T-helper 17 cell (primary cell): ENCODE measurements at regions not wholly inside any gene's neighbourhood (a gene's known extent, or its start where the extent isn't known, plus 50 kb on each side); places are given as distances from the start of the nearest gene placed in this dataset.

ENCODE experiments used
- ATAC-seq: fragments of 150-1000 bp; cut with Tn5 transposase; 2 replicates; pipeline ENCODE4 v1.10.0; 2021; ENCODE audit warnings: mild to moderate bottlenecking, moderate library complexity
- DNase-seq, 3 donors: peaks; one replicate each; pipeline versions ENCODE4 v3.0.0 to v3.0.0-alpha.2; 2020 to 2021
- H3K9me3 ChIP-seq: one replicate; pipeline ENCODE4 v1.7.0; 2013; ENCODE audit warnings: low read length, mild to moderate bottlenecking; ENCODE audit not compliant: control insufficient read depth, poor library complexity, severe bottlenecking
- H3K27ac Mint-ChIP-seq: one replicate; pipeline ENCODE4 v1.8.0; 2022; ENCODE audit warnings: mild to moderate bottlenecking, moderate library complexity, mixed read lengths
- H3K27me3 Mint-ChIP-seq: one replicate; pipeline ENCODE4 v1.8.0; 2022; ENCODE audit warnings: mixed read lengths
- H3K36me3 Mint-ChIP-seq: one replicate; pipeline ENCODE4 v1.8.0; 2022; ENCODE audit warnings: low read depth, mixed read lengths
- H3K4me1 Mint-ChIP-seq: one replicate; pipeline ENCODE4 v1.8.0; 2022; ENCODE audit warnings: mild to moderate bottlenecking, mixed read lengths
- H3K4me3 Mint-ChIP-seq: one replicate; pipeline ENCODE4 v1.8.0; 2022; ENCODE audit warnings: mild to moderate bottlenecking, moderate library complexity, mixed read lengths

GRCh38 chr7:33775790-33776189 is 129.5 kb upstream of the BMPER start:
- Mint-ChIP-seq H3K4me3 (no peak overlapping the region), H3K27me3 (no peaks in the 10 kb centered on the region), H3K4me1 (no peaks in the 10 kb centered on the region), H3K27ac (no peak overlapping the region), H3K36me3 (peaks cover 2% of the 10 kb centered on the region)
- no peak for ATAC-seq
- DNase-seq, result no peak
- no peaks in the 10 kb centered on the region for H3K9me3 ChIP-seq

DNA sequence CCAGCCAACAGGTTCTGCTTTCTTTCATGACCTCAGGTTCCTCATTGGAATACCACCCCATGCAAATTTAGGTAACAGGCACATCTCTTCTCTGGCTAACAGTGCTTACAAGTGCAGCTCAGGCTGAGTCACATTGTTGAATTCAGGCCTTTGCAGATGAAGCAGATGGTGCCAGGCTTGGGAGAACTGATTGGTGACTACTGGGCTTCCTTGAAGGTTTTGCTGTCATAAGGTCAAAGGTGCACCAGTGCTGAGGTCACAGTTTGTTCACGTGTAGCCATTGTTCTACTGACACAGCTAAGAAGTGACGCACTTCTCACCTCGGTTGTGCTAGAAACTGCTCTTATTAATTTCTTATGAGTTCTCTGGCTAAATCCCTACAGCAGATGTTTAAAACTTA is 128.6 kb upstream of the BMPER start:
- no peak for ATAC-seq

DNA sequence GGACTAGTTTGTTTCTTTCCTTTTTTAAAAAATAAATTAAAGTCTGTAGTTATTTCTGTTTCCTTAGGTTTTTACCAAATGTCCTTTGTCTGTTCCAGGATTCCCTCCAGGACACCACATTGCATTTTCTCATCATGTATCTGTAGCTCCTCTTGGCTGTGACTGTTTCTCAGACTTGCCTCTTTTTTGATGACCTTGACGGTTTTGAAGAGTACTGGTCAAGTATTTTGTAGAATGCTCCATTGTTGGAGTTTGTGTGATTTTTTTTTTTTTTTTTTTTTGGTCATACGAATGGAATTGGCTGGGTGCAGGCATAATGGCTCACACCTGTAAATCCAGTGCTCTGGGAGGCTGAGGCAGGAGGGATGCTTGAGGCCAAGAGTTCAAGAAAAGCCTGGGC is 127.1 kb upstream of the BMPER start:
- Mint-ChIP-seq H3K4me3 (no peak overlapping the region), H3K36me3 (no peaks in the 10 kb centered on the region), H3K27ac (no peak overlapping the region), H3K4me1 (no peaks in the 10 kb centered on the region), H3K27me3 (no peaks in the 10 kb centered on the region)
- DNase-seq (no peak), ATAC-seq (no peak)
- no peaks in the 10 kb centered on the region for H3K9me3 ChIP-seq

More for the DNA sequence above, 128.6 kb upstream of the BMPER start:
- H3K4me3 Mint-ChIP-seq, result no peak overlapping the region
- H3K36me3 Mint-ChIP-seq, result peaks cover 2% of the 10 kb centered on the region
- no peaks in the 10 kb centered on the region for H3K9me3 ChIP-seq
- H3K27me3 Mint-ChIP-seq, result no peaks in the 10 kb centered on the region
- no peak overlapping the region for H3K27ac Mint-ChIP-seq
- DNase-seq, result no peak
- no peaks in the 10 kb centered on the region for H3K4me1 Mint-ChIP-seq

- Mint-ChIP-seq H3K4me1 (no peaks in the 10 kb centered on the region), H3K4me3 (no peak overlapping the region), H3K27ac (no peak overlapping the region), H3K36me3 (no peaks in the 10 kb centered on the region), H3K27me3 (no peaks in the 10 kb centered on the region)
- ATAC-seq (no peak), DNase-seq (no peak)
- no peaks in the 10 kb centered on the region for H3K9me3 ChIP-seq
Observed at GRCh38 chr7:33779216-33779615, 126.1 kb upstream of the BMPER start.

DNA sequence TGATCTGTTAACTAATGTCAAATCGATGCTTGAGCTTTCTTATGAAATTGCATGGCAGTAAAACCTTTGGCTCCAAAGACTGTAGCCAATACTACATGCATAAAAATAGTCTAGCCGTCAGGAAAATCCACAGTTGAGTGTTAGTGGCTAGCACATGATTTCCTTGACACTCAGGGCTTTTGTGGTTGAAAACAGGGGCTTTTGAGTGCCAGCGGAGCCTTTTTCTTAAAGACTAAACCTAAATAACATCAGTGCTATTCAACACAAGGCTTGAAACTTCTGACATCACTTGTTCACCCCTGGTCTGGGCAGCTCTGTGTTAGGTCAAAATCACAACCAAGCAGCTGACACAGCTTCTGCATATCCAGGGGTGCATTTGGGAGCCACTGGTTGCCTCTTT is 124.2 kb upstream of the BMPER start:
- no peaks in the 10 kb centered on the region for H3K4me1 Mint-ChIP-seq
- H3K4me3 Mint-ChIP-seq, result no peak overlapping the region
- peaks cover 2% of the 10 kb centered on the region for H3K36me3 Mint-ChIP-seq
- no peaks in the 10 kb centered on the region for H3K9me3 ChIP-seq
- DNase-seq (no peak), ATAC-seq (no peak)
- H3K27ac Mint-ChIP-seq, result no peak overlapping the region
- H3K27me3 Mint-ChIP-seq, result no peaks in the 10 kb centered on the region

- Mint-ChIP-seq H3K36me3 (peaks cover 2% of the 10 kb centered on the region), H3K4me3 (no peak overlapping the region), H3K4me1 (no peaks in the 10 kb centered on the region), H3K27me3 (no peaks in the 10 kb centered on the region), H3K27ac (no peak overlapping the region)
- no peaks in the 10 kb centered on the region for H3K9me3 ChIP-seq
- DNase-seq, result no peak
- ATAC-seq, result no peak
Observed at GRCh38 chr7:33781796-33782195, 123.5 kb upstream of the BMPER start.

DNA sequence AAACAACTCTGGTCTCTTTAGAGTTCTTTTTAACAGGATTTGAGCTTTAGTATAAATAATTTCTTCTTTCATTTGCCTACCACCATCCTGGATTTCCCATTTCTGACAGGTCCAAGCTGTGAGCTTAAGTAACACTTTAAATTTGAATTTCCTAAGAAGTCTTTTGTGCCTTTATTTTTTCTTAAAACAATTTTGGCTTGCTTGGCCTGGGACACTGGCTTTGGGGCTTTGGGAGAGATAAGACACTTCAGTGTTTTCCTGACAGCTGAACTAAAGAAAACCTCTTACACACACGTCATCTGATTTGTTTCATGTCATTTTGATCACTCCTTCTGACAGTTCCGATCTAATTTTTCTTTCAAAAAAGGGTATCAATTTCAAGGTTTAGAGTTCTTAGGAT is 121.3 kb upstream of the BMPER start:
- ATAC-seq, result no peak
- Mint-ChIP-seq H3K4me1 (no peaks in the 10 kb centered on the region), H3K27me3 (no peaks in the 10 kb centered on the region), H3K27ac (no peak overlapping the region), H3K4me3 (no peak overlapping the region), H3K36me3 (peaks cover 2% of the 10 kb centered on the region)
- DNase-seq, result no peak
- H3K9me3 ChIP-seq, result no peaks in the 10 kb centered on the region

DNA sequence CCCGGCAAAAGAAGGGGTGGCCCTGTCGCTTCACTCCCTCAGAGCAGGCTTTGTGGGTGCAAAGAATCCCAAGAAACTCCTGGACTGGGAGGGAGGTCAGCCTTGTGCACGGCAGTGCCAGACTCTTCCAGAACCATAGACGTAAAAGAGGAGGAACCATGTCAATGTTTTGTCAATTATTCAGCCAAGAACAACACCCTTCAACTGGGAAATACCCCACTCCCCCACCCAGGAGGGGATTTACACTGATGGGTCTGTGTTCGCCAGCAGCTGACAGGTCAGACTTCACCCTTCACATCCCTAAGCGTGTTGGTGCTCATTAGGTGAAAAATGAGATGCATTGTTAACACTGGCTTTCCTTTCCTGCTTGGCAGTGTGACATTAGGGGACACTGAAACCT is 116.8 kb upstream of the BMPER start:
- ATAC-seq (no peak), DNase-seq (no peak)
- no peaks in the 10 kb centered on the region for H3K9me3 ChIP-seq
- H3K4me1 Mint-ChIP-seq, result no peaks in the 10 kb centered on the region
- H3K27ac Mint-ChIP-seq, result no peak overlapping the region
- peaks cover 2% of the 10 kb centered on the region for H3K36me3 Mint-ChIP-seq
- no peak overlapping the region for H3K4me3 Mint-ChIP-seq
- H3K27me3 Mint-ChIP-seq, result no peaks in the 10 kb centered on the region

DNA sequence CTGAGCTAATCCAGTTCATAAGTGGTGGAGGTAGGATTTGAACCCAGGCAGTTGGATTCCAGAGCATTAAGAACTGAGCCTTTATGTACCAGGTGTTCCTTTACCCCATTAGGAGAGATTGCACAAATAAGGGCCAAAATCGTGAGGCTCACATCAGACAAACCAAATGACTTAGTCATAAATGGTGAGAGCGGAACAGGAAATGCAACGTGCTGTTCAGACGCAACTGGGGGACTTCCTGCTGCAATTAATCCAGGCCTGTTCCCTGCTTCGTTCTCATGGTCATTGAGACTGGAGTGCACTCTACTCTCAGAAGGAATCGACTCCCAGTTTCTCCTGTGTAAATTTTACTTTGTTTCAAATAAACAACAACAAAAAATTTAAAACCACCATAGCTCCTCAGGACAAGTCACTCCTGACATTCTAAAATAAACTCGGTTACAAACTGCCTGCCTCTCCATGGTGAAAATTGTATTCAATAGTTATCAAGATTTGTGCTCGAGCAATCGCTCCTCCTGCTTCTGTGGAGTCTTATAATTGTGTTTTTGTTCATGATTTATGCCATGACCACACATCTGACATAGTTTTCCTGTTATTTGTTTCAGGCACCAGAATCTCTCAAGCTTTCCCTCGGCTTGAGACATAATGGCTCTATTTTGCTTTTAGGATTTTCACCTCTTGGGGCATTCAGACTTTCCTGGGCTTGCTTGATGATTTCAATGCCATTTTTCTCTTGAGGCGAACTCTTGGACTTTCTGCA is 115.3 kb upstream of the BMPER start:
- H3K9me3 ChIP-seq, result no peaks in the 10 kb centered on the region
- Mint-ChIP-seq H3K27ac (no peak overlapping the region), H3K4me1 (no peaks in the 10 kb centered on the region), H3K36me3 (peaks cover 2% of the 10 kb centered on the region), H3K27me3 (no peaks in the 10 kb centered on the region), H3K4me3 (no peak overlapping the region)
- ATAC-seq (no peak), DNase-seq (no peak)

- peaks cover 2% of the 10 kb centered on the region for H3K36me3 Mint-ChIP-seq
- H3K4me1 Mint-ChIP-seq, result no peaks in the 10 kb centered on the region
- H3K27ac Mint-ChIP-seq, result no peak overlapping the region
- no peaks in the 10 kb centered on the region for H3K27me3 Mint-ChIP-seq
- DNase-seq (no peak), ATAC-seq (no peak)
- H3K9me3 ChIP-seq, result no peaks in the 10 kb centered on the region
- H3K4me3 Mint-ChIP-seq, result no peak overlapping the region
Observed at GRCh38 chr7:33790746-33791145, 114.6 kb upstream of the BMPER start.

GRCh38 chr7:33792041-33792440 is 113.3 kb upstream of the BMPER start:
- H3K9me3 ChIP-seq, result no peaks in the 10 kb centered on the region
- Mint-ChIP-seq H3K4me1 (no peaks in the 10 kb centered on the region), H3K27ac (no peak overlapping the region), H3K27me3 (no peaks in the 10 kb centered on the region), H3K4me3 (no peak overlapping the region), H3K36me3 (no peaks in the 10 kb centered on the region)
- ATAC-seq (no peak), DNase-seq (no peak)

DNA sequence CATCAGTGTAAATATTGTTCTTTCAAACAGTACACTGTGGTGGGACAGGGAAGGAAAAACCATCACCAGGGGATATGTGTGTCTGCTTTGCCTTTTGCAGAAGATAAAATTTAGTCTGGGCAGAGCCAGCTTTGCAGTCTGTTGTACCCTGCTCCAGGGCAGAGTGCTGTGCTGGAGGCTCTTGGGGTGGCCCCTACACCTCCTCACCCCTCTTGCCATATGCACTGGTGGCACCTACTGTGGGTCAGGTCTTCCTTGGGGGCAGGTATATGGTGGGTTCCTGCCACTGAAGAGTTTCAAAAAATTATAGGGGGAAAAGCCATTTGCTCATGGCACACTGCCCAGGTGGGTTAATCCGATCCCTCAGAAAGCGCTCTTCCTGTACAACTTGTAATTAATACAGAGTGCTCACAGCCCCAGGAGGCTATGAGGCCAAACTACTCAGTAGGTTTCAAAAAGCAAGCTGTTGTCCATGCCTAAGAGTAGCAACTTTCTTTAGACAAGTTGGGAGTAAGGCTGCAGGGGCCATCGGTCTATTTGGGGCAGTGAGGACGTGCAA is 112.7 kb upstream of the BMPER start:
- no peak overlapping the region for H3K27ac Mint-ChIP-seq
- ATAC-seq (no peak), DNase-seq (no peak)
- H3K27me3 Mint-ChIP-seq, result no peaks in the 10 kb centered on the region
- H3K36me3 Mint-ChIP-seq, result no peaks in the 10 kb centered on the region
- H3K9me3 ChIP-seq, result no peaks in the 10 kb centered on the region
- H3K4me3 Mint-ChIP-seq, result no peak overlapping the region
- no peaks in the 10 kb centered on the region for H3K4me1 Mint-ChIP-seq

- no peak for ATAC-seq
- no peak for DNase-seq
- H3K27ac Mint-ChIP-seq, result no peak overlapping the region
- no peaks in the 10 kb centered on the region for H3K27me3 Mint-ChIP-seq
- no peaks in the 10 kb centered on the region for H3K9me3 ChIP-seq
- no peaks in the 10 kb centered on the region for H3K4me1 Mint-ChIP-seq
- no peaks in the 10 kb centered on the region for H3K36me3 Mint-ChIP-seq
- H3K4me3 Mint-ChIP-seq, result no peak overlapping the region
Observed at GRCh38 chr7:33793616-33794015, 111.7 kb upstream of the BMPER start.

DNA sequence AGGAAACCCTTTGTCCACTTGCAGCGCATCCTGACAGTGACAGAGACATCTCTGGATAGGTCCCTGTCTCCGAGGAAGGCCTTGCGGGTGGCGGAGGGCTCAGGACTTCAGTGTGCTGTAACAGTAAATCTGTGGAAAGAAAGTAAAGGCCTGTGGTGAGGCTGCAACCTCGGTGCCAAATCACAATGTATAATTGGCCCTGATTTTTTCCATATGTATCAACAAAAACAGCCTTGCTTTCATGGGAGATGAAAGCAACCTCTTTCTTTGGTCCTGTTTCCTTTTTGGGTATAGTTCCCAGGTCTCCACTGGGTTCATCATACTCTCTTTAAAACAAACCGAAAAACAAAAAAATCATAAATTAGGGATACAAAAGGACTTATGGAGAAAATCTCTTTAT is 110.9 kb upstream of the BMPER start:
- DNase-seq (no peak), ATAC-seq (no peak)
- H3K9me3 ChIP-seq, result no peaks in the 10 kb centered on the region
- Mint-ChIP-seq H3K27me3 (no peaks in the 10 kb centered on the region), H3K4me1 (no peaks in the 10 kb centered on the region), H3K27ac (no peak overlapping the region), H3K4me3 (no peak overlapping the region), H3K36me3 (no peaks in the 10 kb centered on the region)
